HL-60 (cell line): ENCODE measurements at regions not wholly inside any gene's neighbourhood (a gene's known extent, or its start where the extent isn't known, plus 50 kb on each side); places are given as distances from the start of the nearest gene placed in this dataset.

Experiments used
- GABPA ChIP-seq: IDR thresholded peaks from 2 replicates; pipeline ENCODE4 v1.6.1; 2012; ENCODE audit warnings: low read depth
- POLR2AphosphoS5 ChIP-seq: IDR thresholded peaks from 2 replicates; pipeline ENCODE4 v1.6.1; 2012; ENCODE audit warnings: low read depth
- TF ChIP-seq, protein P1 (sequence below): IDR thresholded peaks from one replicate; pipeline ENCODE4 v1.5.1; 2011; ENCODE audit warnings: low read length, control low read depth, inconsistent platforms; ENCODE audit not compliant: insufficient read depth

- TF ChIP-seq, protein P1, sequence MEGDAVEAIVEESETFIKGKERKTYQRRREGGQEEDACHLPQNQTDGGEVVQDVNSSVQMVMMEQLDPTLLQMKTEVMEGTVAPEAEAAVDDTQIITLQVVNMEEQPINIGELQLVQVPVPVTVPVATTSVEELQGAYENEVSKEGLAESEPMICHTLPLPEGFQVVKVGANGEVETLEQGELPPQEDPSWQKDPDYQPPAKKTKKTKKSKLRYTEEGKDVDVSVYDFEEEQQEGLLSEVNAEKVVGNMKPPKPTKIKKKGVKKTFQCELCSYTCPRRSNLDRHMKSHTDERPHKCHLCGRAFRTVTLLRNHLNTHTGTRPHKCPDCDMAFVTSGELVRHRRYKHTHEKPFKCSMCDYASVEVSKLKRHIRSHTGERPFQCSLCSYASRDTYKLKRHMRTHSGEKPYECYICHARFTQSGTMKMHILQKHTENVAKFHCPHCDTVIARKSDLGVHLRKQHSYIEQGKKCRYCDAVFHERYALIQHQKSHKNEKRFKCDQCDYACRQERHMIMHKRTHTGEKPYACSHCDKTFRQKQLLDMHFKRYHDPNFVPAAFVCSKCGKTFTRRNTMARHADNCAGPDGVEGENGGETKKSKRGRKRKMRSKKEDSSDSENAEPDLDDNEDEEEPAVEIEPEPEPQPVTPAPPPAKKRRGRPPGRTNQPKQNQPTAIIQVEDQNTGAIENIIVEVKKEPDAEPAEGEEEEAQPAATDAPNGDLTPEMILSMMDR = no peak
- TF ChIP-seq POLR2AphosphoS5 (no peak), GABPA (no peak)
Measured at GRCh38 chrX:8377041-8377440, 87.6 kb upstream of the VCX3B start.
